GM12878 (cell line): ENCODE measurements at regions not wholly inside any gene's neighbourhood (a gene's known extent, or its start where the extent isn't known, plus 50 kb on each side); places are given as distances from the start of the nearest gene placed in this dataset.

Experiments used
- ATAC-seq: fragments of 200-7000 bp; cut with Tn5 transposase; 3 replicates; pipeline ENCODE4 v1.9.1; 2020; ENCODE audit warnings: mild to moderate bottlenecking, moderate library complexity
- BruUV-seq: library from RNA; stranded (reverse); fragments of 400-500 nt; replicated peaks from 2 replicates; lab custom pipeline; 2021; lab: Mats Ljungman, UMichigan
- CTCF ChIA-PET: fragments of 300-600 bp; sonication (Branson Sonifier 250); formaldehyde crosslinking; extraction: SDS; loops from one replicate; lab custom pipeline; 2021; ENCODE audit warnings: inconsistent platforms; lab: Yijun Ruan, JAX
- POLR2A ChIA-PET: fragments of 350-600 bp; formaldehyde crosslinking; extraction: SDS; loops from one replicate; lab custom pipeline; 2021; ENCODE audit warnings: inconsistent platforms; lab: Charles Lee
- RAD21 ChIA-PET: fragments of 300-600 bp; sonication (Branson Sonifier 250); formaldehyde crosslinking; loops from one replicate; lab custom pipeline; 2023; ENCODE audit warnings: antibody characterized with exemption; ENCODE audit not compliant: unreplicated experiment; lab: Charles Lee
- SMC1A ChIA-PET: fragments of 300-600 bp; sonication (Branson Sonifier 250); formaldehyde crosslinking; loops from one replicate; lab custom pipeline; 2023; ENCODE audit not compliant: unreplicated experiment, uncharacterized antibody; lab: Charles Lee
- DNase-seq: peaks from one replicate; pipeline ENCODE4 v3.0.0-alpha.2; 2011; ENCODE audit warnings: low read depth, low spot score
- FAIRE-seq: peaks from 3 replicates; lab custom pipeline; 2011; peaks lifted over from hg19 to GRCh38; lab: Jason Lieb, UNC
- H2AFZ ChIP-seq: 2 replicates; pipeline ENCODE4 v1.6.0; 2011; ENCODE audit warnings: low read depth, low read length, control low read depth; ENCODE audit not compliant: control insufficient read depth
- H3K27ac ChIP-seq: 2 replicates; pipeline ENCODE4 v1.5.1; 2011; ENCODE audit warnings: control low read depth; ENCODE audit not compliant: control insufficient read depth, insufficient read depth
- H3K27me3 ChIP-seq, 2 experiments: replicated peaks in 1 of 2; 2 replicates each; pipeline versions ENCODE4 v1.6.0 to v1.6.1; 2011; ENCODE audit warnings: low read length in 1 of 2; ENCODE audit not compliant: control insufficient read depth in 2 of 2, insufficient read depth in 2 of 2
- H3K36me3 ChIP-seq, 2 experiments: 2 replicates each; pipeline ENCODE4 v1.5.1; 2011; ENCODE audit warnings: low read length in 1 of 2; ENCODE audit not compliant: control insufficient read depth in 2 of 2, insufficient read depth in 2 of 2
- H3K4me1 ChIP-seq: 2 replicates; pipeline ENCODE4 v1.6.1; 2011; ENCODE audit warnings: mild to moderate bottlenecking, low read length, moderate library complexity, mixed read lengths; ENCODE audit not compliant: control insufficient read depth, insufficient read depth
- H3K4me2 ChIP-seq: 2 replicates; pipeline ENCODE4 v1.6.0; 2011; ENCODE audit warnings: control low read depth; ENCODE audit not compliant: control insufficient read depth, insufficient read depth
- H3K4me3 ChIP-seq: fragments of 200-600 bp; sonication (generic); 2 replicates; pipeline ENCODE4 v1.5.1; 2016
- H3K79me2 ChIP-seq: 2 replicates; pipeline ENCODE4 v1.6.0; 2011; ENCODE audit warnings: low read length; ENCODE audit not compliant: control insufficient read depth, insufficient read depth
- H3K9ac ChIP-seq: 2 replicates; pipeline ENCODE4 v1.8.0; 2011; ENCODE audit warnings: low read length, control low read depth, mixed read lengths; ENCODE audit not compliant: control insufficient read depth, insufficient read depth
- H3K9me3 ChIP-seq: replicated peaks from 3 replicates; pipeline ENCODE4 v1.5.1; 2011; ENCODE audit warnings: mild to moderate bottlenecking, low read length; ENCODE audit not compliant: control insufficient read depth, insufficient read depth
- H4K20me1 ChIP-seq: 2 replicates; pipeline ENCODE4 v1.6.0; 2011; ENCODE audit not compliant: control insufficient read depth, insufficient read depth
- CHD2 ChIP-seq: IDR thresholded peaks from 2 replicates; pipeline ENCODE4 v1.6.1; 2011; ENCODE audit warnings: low read depth, low read length, improper control_type of control experiment, borderline replicate concordance
- IKZF1 ChIP-seq: fragments of 450-650 bp; conservative IDR thresholded peaks from 2 replicates; pipeline ENCODE4 v1.6.1; 2017; ENCODE audit warnings: antibody characterized with exemption, mild to moderate bottlenecking
- IKZF2 ChIP-seq, 2 experiments: fragments of 450-650 bp; IDR thresholded peaks; 2 replicates each; pipeline ENCODE4 v1.6.1; 2017; ENCODE audit warnings: mild to moderate bottlenecking in 2 of 2, moderate library complexity in 2 of 2
- YY1 ChIP-seq: IDR thresholded peaks from 2 replicates; pipeline ENCODE4 v1.6.1; 2011; ENCODE audit warnings: low read depth, mild to moderate bottlenecking, low read length
- WGBS: methylation state at CpG from one replicate; pipeline ENCODE4 v1.1.6; 2016; ENCODE audit warnings: low lambda C conversion rate; ENCODE audit not compliant: insufficient replicate concordance, insufficient coverage; ENCODE audit errors: missing lambda C conversion rate; 5-methylcytosine and 5-hydroxymethylcytosine counted together
- in situ Hi-C: fragments of 300-500 bp; cut with MboI; formaldehyde crosslinking; loops from 9 replicates; pipeline ENCODE4 v1.14.3; 2018; ENCODE audit warnings: mixed read lengths
- intact Hi-C: fragments of 100-400 bp; cut with micrococcal nuclease; formaldehyde crosslinking; loops from one replicate; pipeline ENCODE4 v1.14.2; 2022; ENCODE audit not compliant: unreplicated experiment
- TF ChIP-seq, protein P1 (sequence below): IDR thresholded peaks from 2 replicates; pipeline ENCODE4 v1.6.1; 2012; ENCODE audit warnings: low read length, inconsistent platforms

DNA sequence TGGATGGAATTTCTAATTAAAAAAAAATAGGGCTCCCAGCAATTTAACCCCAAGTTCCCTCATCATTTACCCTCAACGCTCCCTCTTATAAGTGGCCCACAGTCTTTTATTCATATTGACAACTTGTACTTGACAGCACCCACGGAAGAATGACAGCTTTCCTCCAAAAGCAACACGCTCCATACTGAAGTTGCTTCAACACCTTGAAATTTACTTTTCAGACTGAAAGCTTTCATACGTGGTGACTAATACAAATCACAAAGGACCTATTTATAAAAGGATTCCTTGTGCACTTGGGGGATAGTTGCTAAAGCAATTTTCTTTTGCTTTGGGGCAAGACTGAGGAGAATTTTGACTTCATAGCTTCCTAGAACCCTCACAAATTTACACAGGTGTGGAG, 1629.4 kb upstream of the SEL1L start:
- ChIA-PET CTCF (no interaction called here), POLR2A (no interaction called here), SMC1A (interaction anchor here (0.5 to 1.6 kb wide), 2 partner anchors 19 to 371 kb away, joined by 3 to 5 read pairs; no protein-coding TSS in a partner anchor), RAD21 (interaction anchor here (0.6 kb wide), 1 partner anchor 20 kb away, joined by 4 read pairs; no protein-coding TSS in a partner anchor)
- WGBS, result 23% methylated on average over 4 of the region's 4 CpGs
- TF ChIP-seq, protein P1, sequence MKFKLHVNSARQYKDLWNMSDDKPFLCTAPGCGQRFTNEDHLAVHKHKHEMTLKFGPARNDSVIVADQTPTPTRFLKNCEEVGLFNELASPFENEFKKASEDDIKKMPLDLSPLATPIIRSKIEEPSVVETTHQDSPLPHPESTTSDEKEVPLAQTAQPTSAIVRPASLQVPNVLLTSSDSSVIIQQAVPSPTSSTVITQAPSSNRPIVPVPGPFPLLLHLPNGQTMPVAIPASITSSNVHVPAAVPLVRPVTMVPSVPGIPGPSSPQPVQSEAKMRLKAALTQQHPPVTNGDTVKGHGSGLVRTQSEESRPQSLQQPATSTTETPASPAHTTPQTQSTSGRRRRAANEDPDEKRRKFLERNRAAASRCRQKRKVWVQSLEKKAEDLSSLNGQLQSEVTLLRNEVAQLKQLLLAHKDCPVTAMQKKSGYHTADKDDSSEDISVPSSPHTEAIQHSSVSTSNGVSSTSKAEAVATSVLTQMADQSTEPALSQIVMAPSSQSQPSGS, result no peak
- Histone ChIP-seq H3K4me2 (no peak overlapping the region), H3K36me3 (no peaks in the 10 kb centered on the region), H3K27ac (no peak overlapping the region), H4K20me1 (no peaks in the 10 kb centered on the region), H3K27me3 (no peaks in the 10 kb centered on the region), H3K4me1 (no peaks in the 10 kb centered on the region), H3K4me3 (no peak overlapping the region), H2AFZ (no peak overlapping the region), H3K9ac (no peak overlapping the region), H3K9me3 (no peaks in the 10 kb centered on the region), H3K79me2 (no peaks in the 10 kb centered on the region)
- in situ Hi-C loops, result no loop called here
- DNase-seq (no peak), FAIRE-seq (no peak), ATAC-seq (peak; percentile 37)
- intact Hi-C loops, result no loop called here
- BruUV-seq, result no TSS peak

DNA sequence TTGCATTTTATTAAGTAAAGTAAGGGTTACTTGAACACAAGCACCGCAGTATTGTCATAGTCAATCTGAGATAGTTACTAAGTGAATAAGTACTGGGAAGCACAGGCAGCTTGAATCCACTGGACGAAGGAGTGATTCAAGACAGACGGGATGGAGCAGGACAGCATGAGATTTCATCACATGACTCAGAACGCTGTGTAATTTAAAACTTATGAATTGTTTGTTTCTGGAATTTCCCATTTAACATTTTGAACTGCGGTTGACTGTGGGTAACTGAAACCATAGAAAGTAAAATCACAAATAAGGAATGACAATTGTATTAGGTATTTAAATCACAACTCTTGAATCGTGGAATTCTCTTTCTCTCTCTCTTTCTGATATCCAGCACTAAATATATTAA, 1630.4 kb upstream of the SEL1L start:
- FAIRE-seq (no peak), DNase-seq (no peak), ATAC-seq (peak; percentile 37)
- H3K27me3 ChIP-seq, result no peaks in the 10 kb centered on the region
- intact Hi-C loops (no loop called here), in situ Hi-C loops (no loop called here)
- no peak overlapping the region for H3K27ac ChIP-seq
- ChIA-PET CTCF (no interaction called here), RAD21 (no interaction called here), POLR2A (no interaction called here), SMC1A (no interaction called here)
- no peak overlapping the region for H3K4me3 ChIP-seq
- WGBS, result 19% methylated on average over 6 of the region's 6 CpGs
- H4K20me1 ChIP-seq, result no peaks in the 10 kb centered on the region
- no peak overlapping the region for H3K9ac ChIP-seq
- BruUV-seq, result no TSS peak
- H3K4me1 ChIP-seq, result no peaks in the 10 kb centered on the region
- TF ChIP-seq IKZF1 (peak; percentile 50; the same call in 1 of the 2 replicates), CHD2 (no peak), YY1 (no peak), IKZF2 (IDR thresholded peaks at IDR 0.05) (peak in 1 of 2 experiments; percentile 10; a peak in 1 of 4 replicates)
- no peaks in the 10 kb centered on the region for H3K79me2 ChIP-seq
- no peak overlapping the region for H2AFZ ChIP-seq
- no peaks in the 10 kb centered on the region for H3K36me3 ChIP-seq
- no peak overlapping the region for H3K4me2 ChIP-seq
- no peaks in the 10 kb centered on the region for H3K9me3 ChIP-seq
